GM21737 (cell line): ENCODE measurements at regions not wholly inside any gene's neighbourhood (a gene's known extent, or its start where the extent isn't known, plus 50 kb on each side); places are given as distances from the start of the nearest gene placed in this dataset.
A peak's percentile ranks its signal among the peaks of the same experiment; 100 is the strongest.

Source experiments
- ATAC-seq: cut with Tn5 transposase; IDR thresholded peaks from one replicate; pipeline ENCODE4 v1.9.1; 2021; ENCODE audit warnings: mild to moderate bottlenecking, moderate library complexity; ENCODE audit not compliant: unreplicated experiment

DNA sequence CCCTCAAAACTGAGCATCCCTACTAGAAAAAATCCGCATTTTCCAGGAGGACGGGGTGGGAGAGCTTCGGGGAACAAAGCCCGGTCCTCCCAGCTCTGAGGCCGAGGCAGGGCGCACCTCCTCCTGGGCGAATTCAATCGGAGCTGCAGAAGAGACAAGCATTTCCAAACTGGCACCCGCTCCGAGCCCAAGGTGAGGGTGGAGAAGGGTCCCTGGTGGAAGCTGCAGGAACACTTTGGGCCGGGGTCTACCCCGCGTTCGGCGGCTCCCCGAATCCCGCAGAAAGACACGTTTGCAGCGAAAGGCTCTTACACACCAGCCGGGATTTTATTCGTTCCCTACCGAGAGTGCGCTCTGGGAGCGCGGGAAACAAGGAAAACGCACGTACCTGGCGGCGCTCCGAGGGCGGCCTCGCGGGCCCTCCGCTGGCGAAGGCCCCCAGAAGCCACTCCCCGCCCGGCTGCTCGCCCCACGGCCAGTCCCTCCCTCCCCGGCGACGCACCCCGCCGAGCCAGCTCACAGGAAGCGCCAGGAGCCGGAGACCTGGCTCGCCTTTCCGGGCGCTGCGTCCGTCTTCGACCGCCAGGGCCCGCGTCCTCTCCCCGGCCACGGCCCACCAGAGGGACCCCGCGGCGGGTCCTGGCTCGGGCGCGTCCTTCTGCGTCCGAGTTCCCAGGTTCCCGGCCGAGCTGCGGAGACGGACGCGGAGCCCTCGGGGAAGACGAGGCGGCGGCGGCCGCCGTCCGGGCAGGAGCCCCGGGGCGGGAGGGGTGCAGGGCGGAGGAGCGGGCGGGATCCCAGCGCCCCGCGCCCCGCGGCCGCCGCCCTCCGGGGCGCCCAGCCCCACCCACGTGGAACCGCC is 49.8 kb upstream of the BAHCC1 start:
- ATAC-seq, result peak; percentile 42
